HL-60/S4 (cell line): ENCODE measurements at regions not wholly inside any gene's neighbourhood (a gene's known extent, or its start where the extent isn't known, plus 50 kb on each side); places are given as distances from the start of the nearest gene placed in this dataset.
"Not testable (repeated sequence)": the region's sequence is repeated elsewhere in the genome, so short reads cannot be mapped to it uniquely, and the experiment has no call there.

ENCODE experiments used
- in situ Hi-C: fragments of 300-500 bp; cut with MboI; formaldehyde crosslinking; loops from 2 replicates; pipeline ENCODE4 v1.14.3; 2022; ENCODE audit warnings: low sequenced_read_pairs

- in situ Hi-C loops, result no loop called here
These were observed 209.6 kb downstream of the CDH26 start for GRCh38 chr20:60167812-60168211.

DNA sequence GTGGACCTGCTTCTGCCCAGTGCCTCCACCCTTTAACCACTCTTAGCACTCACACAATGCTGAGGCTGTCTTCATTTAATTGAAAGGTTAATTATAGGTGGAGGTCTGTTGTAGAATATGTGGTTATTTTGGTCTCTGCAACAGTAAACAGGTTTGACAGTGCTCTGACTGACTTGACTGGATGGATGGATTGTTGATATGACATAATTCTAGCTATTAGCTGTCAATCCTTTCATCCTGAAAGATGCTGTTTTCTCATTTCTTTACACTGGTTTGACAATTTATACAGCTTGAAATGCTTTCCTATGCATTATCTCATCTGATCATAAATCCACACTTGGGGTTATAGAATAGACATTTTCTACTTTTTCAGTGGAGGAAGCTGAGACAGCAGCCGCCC is 210.7 kb downstream of the CDH26 start:
- in situ Hi-C loops, result no loop called here

- in situ Hi-C loops, result no loop called here
These were observed 211.9 kb downstream of the CDH26 start for GRCh38 chr20:60170116-60170515.

DNA sequence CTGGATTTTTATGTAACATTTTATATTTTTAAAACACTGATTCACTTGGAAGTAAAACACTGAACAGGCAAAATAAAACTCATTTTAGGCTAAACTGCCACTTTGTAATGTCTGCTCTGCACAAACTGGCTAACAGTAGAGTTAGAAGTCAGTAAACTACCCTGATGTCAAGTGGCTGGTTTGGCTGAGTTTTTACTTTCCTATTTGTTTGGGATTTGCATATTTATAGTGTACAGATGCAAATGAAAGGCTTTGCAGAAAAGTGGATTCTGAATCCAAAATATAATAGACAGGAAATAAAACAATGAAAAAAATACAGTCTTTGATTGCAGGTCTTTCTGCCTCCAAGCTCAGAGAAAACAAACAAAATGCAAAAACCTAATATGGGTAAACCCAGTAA is 213.1 kb downstream of the CDH26 start:
- in situ Hi-C loops, result no loop called here

GRCh38 chr20:60171738-60172137 is 213.5 kb downstream of the CDH26 start:
- in situ Hi-C loops, result no loop called here

DNA sequence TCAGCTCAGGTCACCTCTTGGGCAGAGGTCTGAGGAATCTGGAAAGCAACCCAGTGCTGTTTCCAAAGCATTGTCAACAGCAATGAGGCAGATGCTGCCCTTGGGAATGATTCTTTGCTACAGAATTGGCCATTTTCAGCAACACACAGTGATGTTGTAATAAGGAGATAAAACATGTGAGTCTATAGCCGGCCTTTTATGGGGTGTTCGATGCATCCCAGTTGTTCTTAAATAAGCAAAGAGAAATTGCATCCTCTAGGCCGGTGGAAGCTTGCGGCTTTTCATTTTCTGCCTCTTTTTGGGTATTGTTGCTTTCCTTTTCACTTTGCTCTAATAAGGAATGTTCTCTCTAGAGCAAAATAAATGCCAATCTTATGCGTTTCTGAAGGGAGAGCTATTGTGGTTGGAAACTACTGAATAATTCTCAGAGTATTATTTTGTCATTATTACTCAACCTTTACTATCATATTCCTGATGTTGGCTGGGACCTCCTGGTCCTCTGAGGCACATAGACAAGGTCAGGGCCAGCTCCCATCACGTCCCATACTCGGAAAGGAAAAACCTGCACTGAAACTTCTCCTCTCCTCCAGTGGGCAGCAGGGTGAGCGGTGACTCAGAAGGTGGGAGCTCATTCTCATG is 214.2 kb downstream of the CDH26 start:
- in situ Hi-C loops, result no loop called here

DNA sequence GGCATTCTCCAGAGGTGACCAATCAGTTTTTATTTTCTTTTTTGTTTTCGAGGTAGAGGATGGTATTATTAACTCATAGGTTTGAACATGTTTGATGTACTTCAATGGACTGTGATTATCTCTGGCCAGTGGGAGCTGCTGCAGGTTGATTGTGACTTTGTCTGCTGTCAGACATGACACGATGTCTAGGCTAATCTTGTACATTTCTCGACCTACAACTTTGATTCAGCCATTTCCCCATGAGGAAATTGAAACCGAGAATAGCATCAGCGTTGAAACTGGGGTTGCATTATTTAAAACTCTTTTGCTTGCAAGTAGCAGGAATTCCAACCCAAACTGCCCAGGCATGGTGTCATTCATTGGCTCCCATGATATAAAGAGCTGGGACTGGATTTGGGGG is 218.9 kb downstream of the CDH26 start:
- in situ Hi-C loops, result no loop called here

- in situ Hi-C loops, result no loop called here
These were observed 222.8 kb downstream of the CDH26 start for GRCh38 chr20:60180986-60181385.

DNA sequence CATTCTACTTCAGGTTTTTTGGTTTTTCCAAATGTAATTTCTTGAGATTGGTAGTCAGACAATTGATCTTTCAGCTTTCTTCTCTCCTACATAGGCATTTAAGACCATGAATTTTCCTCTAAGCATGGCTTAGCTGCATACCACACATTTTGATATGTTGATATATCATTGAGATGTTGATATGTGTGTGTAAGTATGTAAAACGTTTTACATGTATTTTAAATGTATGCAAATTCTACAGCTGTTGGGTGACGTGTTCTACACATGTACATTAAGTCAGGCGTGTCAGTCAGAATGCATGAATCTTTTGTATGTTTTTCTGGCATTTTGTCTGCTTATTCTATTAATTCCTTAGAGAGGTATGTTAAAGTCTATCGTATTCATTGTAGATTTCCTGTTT is 228.2 kb downstream of the CDH26 start:
- in situ Hi-C loops, result no loop called here

DNA sequence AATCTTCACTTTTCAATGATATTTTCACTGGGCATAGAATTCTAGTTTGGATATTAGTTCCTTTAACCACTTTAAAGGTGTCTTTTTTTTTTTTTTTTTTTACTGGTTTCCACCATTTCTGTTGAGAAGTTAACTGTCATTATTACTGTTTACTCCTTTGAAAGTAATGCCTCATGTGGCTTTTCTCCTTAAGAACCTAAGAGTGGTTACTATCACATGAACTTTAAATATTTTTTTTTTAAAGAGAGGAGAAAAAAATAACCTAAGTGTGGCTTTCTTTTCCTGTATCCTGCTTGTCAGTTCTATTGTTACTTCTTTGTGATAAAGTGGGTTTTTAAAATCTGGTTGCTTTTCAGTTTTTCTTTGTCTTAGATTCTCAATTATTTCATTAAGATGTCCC is 229.5 kb downstream of the CDH26 start:
- in situ Hi-C loops, result no loop called here

DNA sequence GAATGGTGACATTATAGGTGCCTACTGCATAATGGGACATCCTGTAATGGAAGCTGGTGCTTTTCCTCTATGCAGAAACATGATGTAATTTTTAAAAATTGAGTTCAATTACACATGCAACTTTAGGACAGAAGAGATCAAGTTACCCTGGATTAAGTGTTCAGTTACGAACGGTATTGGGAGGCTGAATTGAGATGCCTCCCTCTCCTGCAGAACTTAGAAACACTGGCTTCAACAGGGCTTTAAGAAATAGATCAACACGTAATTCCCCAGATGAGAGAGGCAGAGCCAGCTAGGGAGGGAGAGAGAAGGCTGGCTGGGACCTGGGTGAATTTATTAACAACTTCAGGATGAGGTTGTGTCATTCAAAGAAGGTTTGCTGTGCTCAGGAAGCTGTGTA is 232.8 kb downstream of the CDH26 start:
- in situ Hi-C loops, result no loop called here

DNA sequence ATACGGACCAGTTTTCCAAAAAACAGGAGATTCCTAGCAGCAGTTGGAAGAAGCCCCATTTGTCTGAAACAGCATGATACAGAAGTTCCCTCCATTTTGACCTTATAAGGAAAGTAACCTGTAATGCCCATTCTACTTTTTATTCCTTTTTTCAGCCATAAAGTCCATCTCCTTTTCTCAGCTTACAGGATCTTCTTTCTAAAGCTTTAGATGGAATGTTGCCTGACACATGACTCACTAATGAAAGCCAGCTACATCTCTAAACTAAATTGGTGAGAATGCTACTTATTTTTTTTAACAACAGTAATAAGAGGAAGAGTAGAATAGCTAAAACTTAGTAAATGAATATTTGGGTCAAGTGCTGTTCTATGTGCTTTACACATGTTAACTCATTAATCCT is 234.1 kb downstream of the CDH26 start:
- in situ Hi-C loops, result no loop called here

DNA sequence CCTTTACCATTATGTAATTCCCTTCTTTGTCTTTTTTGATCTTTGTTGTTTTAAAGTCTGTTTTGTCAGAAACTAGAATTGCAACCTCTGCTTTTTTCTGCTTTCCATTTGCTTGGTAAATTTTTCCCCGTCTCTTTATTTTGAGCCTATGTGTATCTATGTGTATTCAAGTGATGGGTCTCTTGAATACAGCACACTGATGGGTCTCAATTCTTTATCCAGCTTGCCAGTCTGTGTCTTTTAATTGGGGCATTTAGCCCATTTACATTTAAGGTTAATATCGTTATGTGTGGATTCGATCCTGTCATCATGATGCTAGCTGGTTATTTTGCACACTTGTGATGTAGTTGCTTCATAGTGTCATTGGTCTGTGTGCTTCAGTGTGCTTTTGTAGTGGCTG is 240.9 kb downstream of the CDH26 start:
- in situ Hi-C loops, result not testable (repeated sequence)

DNA sequence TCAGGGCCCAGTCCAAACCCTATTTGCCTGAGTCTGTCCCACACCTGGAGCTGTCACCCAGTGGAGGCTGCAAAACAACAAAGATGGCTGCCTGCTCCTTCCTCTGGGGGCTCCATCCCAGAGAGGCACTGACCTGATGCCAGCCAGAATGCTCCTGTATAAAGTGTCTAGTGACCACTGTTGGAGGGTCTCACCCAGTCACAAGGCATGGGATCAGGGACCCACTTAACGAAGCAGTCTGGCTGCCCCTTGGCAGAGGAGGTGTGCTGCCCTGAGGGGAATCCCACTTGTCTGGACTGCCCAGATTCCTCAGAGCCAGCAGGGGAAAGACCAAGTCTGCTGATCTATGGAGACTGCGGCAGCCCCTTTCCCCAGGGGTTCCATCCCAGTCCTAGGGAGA is 241.6 kb downstream of the CDH26 start:
- in situ Hi-C loops, result loop anchor here (25.0 kb wide), 1 partner anchor 912 kb away; no protein-coding TSS in a partner anchor

GRCh38 chr20:60200305-60200918 is 242.2 kb downstream of the CDH26 start:
- in situ Hi-C loops, result loop anchor here (25.0 kb wide), 1 partner anchor 912 kb away; no protein-coding TSS in a partner anchor

DNA sequence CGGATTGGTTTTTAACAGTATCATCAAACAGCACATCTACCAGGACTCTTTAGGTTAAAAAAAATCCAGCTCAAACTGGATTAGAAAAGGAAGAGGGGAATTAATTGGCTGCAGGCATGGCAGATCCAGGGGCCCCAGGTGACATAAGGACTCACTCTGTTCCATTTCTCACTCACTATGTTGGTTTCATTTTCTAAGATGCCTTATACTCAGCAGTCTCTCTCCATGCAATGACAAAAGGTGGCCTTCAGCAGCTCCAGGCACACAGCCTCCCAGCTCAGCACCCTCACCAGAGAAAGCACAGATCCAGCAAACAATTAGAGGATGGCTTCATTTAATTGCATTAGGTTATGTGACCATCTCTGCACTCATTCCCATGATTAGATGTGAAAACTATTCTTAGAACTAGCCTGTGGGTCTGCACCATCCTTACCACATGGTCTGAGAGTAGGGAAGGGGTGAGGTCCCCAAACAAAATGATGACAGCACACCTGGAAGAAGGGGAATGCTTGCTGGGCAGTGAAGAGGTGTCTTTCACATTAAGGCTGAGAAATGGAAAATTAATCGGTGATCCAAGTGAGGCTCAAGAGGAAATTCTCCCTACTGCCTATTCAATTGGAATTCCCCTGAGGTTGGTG is 243.1 kb downstream of the CDH26 start:
- in situ Hi-C loops, result loop anchor here (25.0 kb wide), 1 partner anchor 911 kb away; no protein-coding TSS in a partner anchor

DNA sequence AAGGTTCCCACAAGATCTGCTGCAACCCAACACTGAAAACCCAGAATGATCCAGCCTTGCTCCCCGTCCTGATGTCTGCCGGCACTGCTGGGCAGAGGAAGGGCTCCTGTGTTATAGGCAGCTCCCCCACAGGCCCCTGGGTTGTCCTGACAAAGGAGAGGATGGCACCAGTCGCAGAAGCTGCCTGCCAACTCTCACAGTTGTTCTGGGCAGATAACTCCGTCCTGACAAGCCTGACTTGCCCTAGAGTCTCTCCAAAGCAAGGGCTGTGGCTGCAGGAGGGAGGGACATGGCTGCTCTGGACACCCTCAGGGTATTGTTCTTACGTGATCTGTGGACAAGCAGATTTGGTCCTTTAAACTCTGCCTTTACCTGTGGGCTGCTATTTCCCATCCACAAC is 243.8 kb downstream of the CDH26 start:
- in situ Hi-C loops, result loop anchor here (25.0 kb wide), 1 partner anchor 910 kb away; no protein-coding TSS in a partner anchor

GRCh38 chr20:60203451-60203850 is 245.2 kb downstream of the CDH26 start:
- in situ Hi-C loops, result loop anchor here (25.0 kb wide), 1 partner anchor 909 kb away; no protein-coding TSS in a partner anchor

GRCh38 chr20:60204601-60205000 is 246.4 kb downstream of the CDH26 start:
- in situ Hi-C loops, result loop anchor here (25.0 kb wide), 1 partner anchor 908 kb away; no protein-coding TSS in a partner anchor

- in situ Hi-C loops, result loop anchor here (25.0 kb wide), 1 partner anchor 906 kb away; no protein-coding TSS in a partner anchor
These were observed 248.0 kb downstream of the CDH26 start for GRCh38 chr20:60206259-60206658.

GRCh38 chr20:60209048-60209447 is 250.8 kb downstream of the CDH26 start:
- in situ Hi-C loops, result loop anchor here (25.0 kb wide), 1 partner anchor 903 kb away; no protein-coding TSS in a partner anchor
